ENCODE measurements at regions not wholly inside any gene's neighbourhood (a gene's known extent, or its start where the extent isn't known, plus 50 kb on each side); places are given as distances from the start of the nearest gene placed in this dataset.

GRCh38 chr3:152093901-152094300, 174.8 kb upstream of the MBNL1 start (continued):
- TF ChIP-seq CHD7 (IDR thresholded peaks at IDR 0.05; ENCODE audit: insufficient replicate concordance, low read length) = no peak
- TF ChIP-seq HDAC6 (IDR thresholded peaks at IDR 0.05; ENCODE audit: low read depth, low read length) = no peak
- TF ChIP-seq SP2 (IDR thresholded peaks at IDR 0.05; ENCODE audit: low read length) = no peak
